Activated CD4-positive, alpha-beta T cell treated with anti-CD3 and anti-CD28 coated beads, Interleukin-2, amount 10 ng/mL, durations not matched to agents 7 days and 5 days (primary cell): ENCODE measurements at regions not wholly inside any gene's neighbourhood (a gene's known extent, or its start where the extent isn't known, plus 50 kb on each side); places are given as distances from the start of the nearest gene placed in this dataset.

Experiments
- CTCF ChIA-PET: fragments of 350-600 bp; sonication (Branson Sonifier 250); formaldehyde crosslinking; loops from one replicate; lab custom pipeline; 2021; ENCODE audit warnings: antibody characterized with exemption; lab: Charles Lee
- POLR2A ChIA-PET: fragments of 350-600 bp; sonication (Branson Sonifier 250); formaldehyde crosslinking; loops from one replicate; lab custom pipeline; 2021; ENCODE audit warnings: antibody characterized with exemption; lab: Charles Lee
- DNase-seq: peaks from one replicate; pipeline ENCODE4 v3.0.0-alpha.2; 2020
- H3K27ac Mint-ChIP-seq: one replicate; pipeline ENCODE4 v1.8.0; 2021; ENCODE audit warnings: mild to moderate bottlenecking, moderate library complexity, mixed read lengths
- H3K27me3 Mint-ChIP-seq: one replicate; pipeline ENCODE4 v1.8.0; 2021; ENCODE audit warnings: mixed read lengths
- H3K36me3 Mint-ChIP-seq: one replicate; pipeline ENCODE4 v1.8.0; 2021; ENCODE audit warnings: low read depth, mixed read lengths
- H3K4me1 Mint-ChIP-seq: one replicate; pipeline ENCODE4 v1.8.0; 2021; ENCODE audit warnings: mixed read lengths
- H3K4me3 Mint-ChIP-seq: one replicate; pipeline ENCODE4 v1.8.0; 2021; ENCODE audit warnings: mild to moderate bottlenecking, moderate library complexity, mixed read lengths
- H3K9me3 Mint-ChIP-seq: one replicate; pipeline ENCODE4 v1.8.0; 2021; ENCODE audit warnings: mixed read lengths

- Mint-ChIP-seq H3K9me3 (peaks cover 3% of the 10 kb centered on the region), H3K4me3 (no peak overlapping the region), H3K4me1 (peaks cover 5% of the 10 kb centered on the region), H3K36me3 (peaks cover 2% of the 10 kb centered on the region), H3K27me3 (peaks cover 2% of the 10 kb centered on the region), H3K27ac (no peak overlapping the region)
- no peak for DNase-seq
- POLR2A ChIA-PET, result no interaction called here
- CTCF ChIA-PET, result interaction anchor here (0.6 to 1.2 kb wide), 3 partner anchors 22 to 504 kb away, joined by 3 to 4 read pairs (median 3); no protein-coding TSS in a partner anchor
Measured at GRCh38 chr2:8215159-8215863, 466.5 kb upstream of the ID2 start.

- Mint-ChIP-seq H3K4me1 (peaks cover 5% of the 10 kb centered on the region), H3K27me3 (peaks cover 2% of the 10 kb centered on the region), H3K36me3 (peaks cover 2% of the 10 kb centered on the region), H3K27ac (no peak overlapping the region), H3K4me3 (no peak overlapping the region), H3K9me3 (peaks cover 3% of the 10 kb centered on the region)
- POLR2A ChIA-PET, result no interaction called here
- no peak for DNase-seq
- CTCF ChIA-PET, result no interaction called here
Measured at GRCh38 chr2:8215982-8216381, 465.9 kb upstream of the ID2 start.

- ChIA-PET CTCF (interaction anchor here (0.6 to 0.7 kb wide), 2 partner anchors 16 to 51 kb away, joined by 3 read pairs; no protein-coding TSS in a partner anchor), POLR2A (interaction anchor here (0.6 kb wide), 1 partner anchor 13 kb away, joined by 7 read pairs; no protein-coding TSS in a partner anchor)
- DNase-seq, result no peak
- H3K9me3 Mint-ChIP-seq, result peaks cover 3% of the 10 kb centered on the region
- H3K4me3 Mint-ChIP-seq, result no peak overlapping the region
- peaks cover 2% of the 10 kb centered on the region for H3K27me3 Mint-ChIP-seq
- H3K4me1 Mint-ChIP-seq, result peaks cover 5% of the 10 kb centered on the region
- peaks cover 2% of the 10 kb centered on the region for H3K36me3 Mint-ChIP-seq
- H3K27ac Mint-ChIP-seq, result no peak overlapping the region
Measured at GRCh38 chr2:8216397-8216796, 465.5 kb upstream of the ID2 start.

GRCh38 chr2:8217468-8218030, 464.3 kb upstream of the ID2 start:
- Mint-ChIP-seq H3K4me1 (peaks cover 2% of the 10 kb centered on the region), H3K9me3 (peaks cover 3% of the 10 kb centered on the region), H3K27me3 (peaks cover 2% of the 10 kb centered on the region), H3K27ac (no peak overlapping the region), H3K4me3 (no peak overlapping the region), H3K36me3 (no peaks in the 10 kb centered on the region)
- DNase-seq, result no peak
- CTCF ChIA-PET, result interaction anchor here (0.7 kb wide), 1 partner anchor 15 kb away, joined by 3 read pairs; no protein-coding TSS in a partner anchor
- POLR2A ChIA-PET, result no interaction called here

DNA sequence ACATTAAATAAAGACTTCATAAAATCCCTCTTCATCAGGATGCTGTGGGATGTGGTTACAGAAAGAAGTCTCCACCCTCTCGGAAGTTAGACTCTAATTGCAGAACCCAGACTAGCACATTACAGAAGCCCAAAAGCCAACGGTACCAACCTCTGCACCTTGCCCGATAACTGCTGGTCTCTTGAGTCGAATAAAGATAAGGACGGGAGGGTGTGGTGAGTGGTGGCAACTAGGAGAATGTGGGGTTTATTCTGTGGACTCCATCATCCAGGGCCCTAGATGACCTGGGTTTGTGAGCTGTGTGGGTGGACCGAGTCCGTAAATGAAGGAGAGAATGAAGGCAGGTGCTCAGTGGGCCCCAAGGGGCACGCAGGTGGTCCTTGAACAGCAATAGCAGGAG, 462.8 kb upstream of the ID2 start:
- Mint-ChIP-seq H3K27me3 (peaks cover 2% of the 10 kb centered on the region), H3K9me3 (no peaks in the 10 kb centered on the region), H3K36me3 (no peaks in the 10 kb centered on the region), H3K27ac (no peak overlapping the region), H3K4me3 (no peak overlapping the region), H3K4me1 (peaks cover 2% of the 10 kb centered on the region)
- no peak for DNase-seq
- ChIA-PET CTCF (interaction anchor here (1.1 to 1.2 kb wide), 2 partner anchors 20 to 41 kb away, joined by 3 read pairs; no protein-coding TSS in a partner anchor), POLR2A (no interaction called here)

- H3K9me3 Mint-ChIP-seq, result no peaks in the 10 kb centered on the region
- POLR2A ChIA-PET, result interaction anchor here (0.6 kb wide), 1 partner anchor 38 kb away, joined by 4 read pairs; no protein-coding TSS in a partner anchor
- CTCF ChIA-PET, result interaction anchor here (0.5 to 1.9 kb wide), 3 partner anchors 10 to 69 kb away, joined by 3 to 7 read pairs (median 3); no protein-coding TSS in a partner anchor
- H3K4me1 Mint-ChIP-seq, result no peaks in the 10 kb centered on the region
- H3K27me3 Mint-ChIP-seq, result peaks cover 2% of the 10 kb centered on the region
- no peak overlapping the region for H3K27ac Mint-ChIP-seq
- no peaks in the 10 kb centered on the region for H3K36me3 Mint-ChIP-seq
- no peak for DNase-seq
- no peak overlapping the region for H3K4me3 Mint-ChIP-seq
Measured at GRCh38 chr2:8219631-8220355, 462.1 kb upstream of the ID2 start.

DNA sequence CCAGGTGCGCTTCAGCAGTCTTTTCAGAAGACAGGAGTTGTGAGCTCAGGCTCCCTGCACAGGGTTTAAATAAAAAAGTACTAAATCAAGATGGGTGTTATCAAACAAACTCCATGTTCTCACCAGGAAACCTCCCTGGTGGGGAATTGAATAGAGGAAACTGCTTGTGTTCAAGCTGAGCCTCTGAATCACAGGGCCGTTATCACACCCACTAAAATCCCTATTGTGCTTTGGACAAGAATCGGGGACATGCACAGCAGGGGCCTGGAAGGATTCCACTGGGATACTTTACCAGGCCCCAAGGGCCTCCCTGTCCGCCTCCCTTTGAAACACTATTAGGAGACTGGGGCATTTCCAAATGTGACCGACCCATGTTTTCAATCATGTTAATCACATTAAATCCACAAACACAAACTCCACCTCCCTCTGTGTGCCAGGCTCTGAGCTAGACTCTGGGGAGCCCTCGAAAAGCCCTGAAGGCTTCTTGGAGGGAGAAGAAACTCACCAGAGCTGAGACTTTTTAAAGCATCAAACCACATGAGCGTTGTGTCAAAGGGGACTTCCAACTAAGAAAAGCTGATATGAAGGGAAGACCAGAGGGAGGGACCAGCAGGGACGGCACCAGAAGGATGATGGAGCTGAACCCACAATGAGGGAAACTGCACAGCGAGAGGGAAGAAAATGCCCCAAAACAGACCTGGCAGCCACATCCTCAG, 458.7 kb upstream of the ID2 start:
- no peaks in the 10 kb centered on the region for H3K4me1 Mint-ChIP-seq
- H3K27me3 Mint-ChIP-seq, result peaks cover 5% of the 10 kb centered on the region
- CTCF ChIA-PET, result no interaction called here
- H3K36me3 Mint-ChIP-seq, result no peaks in the 10 kb centered on the region
- POLR2A ChIA-PET, result no interaction called here
- H3K9me3 Mint-ChIP-seq, result no peaks in the 10 kb centered on the region
- no peak for DNase-seq
- no peak overlapping the region for H3K27ac Mint-ChIP-seq
- H3K4me3 Mint-ChIP-seq, result no peak overlapping the region

DNA sequence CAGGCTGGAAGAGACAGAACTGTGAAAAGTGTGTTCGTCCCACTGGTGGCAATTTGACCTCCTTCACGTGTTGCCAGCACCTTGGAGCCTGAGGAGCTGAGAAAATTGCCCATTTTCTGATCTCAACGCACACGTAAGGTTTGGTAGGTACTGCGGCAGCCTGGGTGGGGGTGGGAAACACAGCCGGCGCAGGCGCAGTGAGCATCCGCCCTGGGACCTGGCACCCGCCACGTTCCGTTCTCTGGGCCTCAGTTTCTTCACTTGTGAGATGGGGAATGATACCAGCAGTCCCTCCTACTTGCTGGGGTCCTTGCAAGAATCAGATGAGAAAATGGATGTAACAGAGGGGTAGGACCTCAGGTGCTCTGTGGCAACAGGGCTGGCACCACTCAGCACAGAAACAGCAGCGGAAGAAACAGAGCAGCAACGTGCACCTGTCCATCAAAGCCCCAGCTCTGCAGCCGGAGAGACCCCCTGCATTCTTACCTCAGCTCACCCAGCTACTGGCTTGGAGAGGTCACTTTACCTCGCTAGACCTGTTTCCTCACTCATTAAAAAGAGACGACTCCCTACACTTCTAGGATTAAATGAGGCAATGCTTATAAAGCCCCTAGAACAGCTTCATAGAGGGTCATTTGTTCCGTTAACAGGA, 458.0 kb upstream of the ID2 start:
- Mint-ChIP-seq H3K36me3 (no peaks in the 10 kb centered on the region), H3K4me1 (no peaks in the 10 kb centered on the region), H3K27me3 (peaks cover 3% of the 10 kb centered on the region), H3K27ac (no peak overlapping the region), H3K4me3 (no peak overlapping the region), H3K9me3 (no peaks in the 10 kb centered on the region)
- CTCF ChIA-PET, result no interaction called here
- no peak for DNase-seq
- POLR2A ChIA-PET, result no interaction called here

- Mint-ChIP-seq H3K36me3 (no peaks in the 10 kb centered on the region), H3K9me3 (no peaks in the 10 kb centered on the region), H3K4me3 (no peak overlapping the region), H3K27me3 (peaks cover 3% of the 10 kb centered on the region), H3K4me1 (peaks cover 5% of the 10 kb centered on the region), H3K27ac (no peak overlapping the region)
- CTCF ChIA-PET, result no interaction called here
- POLR2A ChIA-PET, result no interaction called here
- DNase-seq, result no peak
Measured at GRCh38 chr2:8224347-8225190, 457.3 kb upstream of the ID2 start.

GRCh38 chr2:8225266-8225665, 456.6 kb upstream of the ID2 start:
- no peak for DNase-seq
- no peak overlapping the region for H3K27ac Mint-ChIP-seq
- ChIA-PET CTCF (interaction anchor here (1.1 kb wide), 1 partner anchor 14 kb away, joined by 3 read pairs; no protein-coding TSS in a partner anchor), POLR2A (no interaction called here)
- H3K4me3 Mint-ChIP-seq, result no peak overlapping the region
- H3K27me3 Mint-ChIP-seq, result peaks cover 3% of the 10 kb centered on the region
- no peaks in the 10 kb centered on the region for H3K36me3 Mint-ChIP-seq
- peaks cover 10% of the 10 kb centered on the region for H3K4me1 Mint-ChIP-seq
- no peaks in the 10 kb centered on the region for H3K9me3 Mint-ChIP-seq

DNA sequence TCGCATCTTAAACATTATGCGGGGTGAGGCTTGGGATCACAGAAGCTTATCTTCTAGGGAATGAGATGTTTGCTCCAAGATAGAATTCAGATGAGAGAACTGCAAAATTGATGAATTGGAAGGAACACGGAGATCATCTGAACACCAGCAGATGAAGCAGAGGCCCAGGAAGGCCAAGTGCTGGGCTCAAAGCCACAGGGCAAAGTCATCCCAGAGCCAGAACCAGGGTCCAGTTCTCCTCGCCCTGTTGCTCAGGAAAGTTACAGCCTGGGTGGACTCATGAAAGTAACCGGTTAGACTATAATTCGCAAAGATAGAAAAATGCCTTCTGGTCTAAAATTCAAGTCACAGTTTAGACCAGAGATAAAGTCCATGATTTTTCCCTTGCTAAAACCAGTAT, 456.1 kb upstream of the ID2 start:
- CTCF ChIA-PET, result interaction anchor here (1.1 kb wide), 1 partner anchor 14 kb away, joined by 3 read pairs; no protein-coding TSS in a partner anchor
- H3K36me3 Mint-ChIP-seq, result no peaks in the 10 kb centered on the region
- peaks cover 13% of the 10 kb centered on the region for H3K4me1 Mint-ChIP-seq
- H3K27ac Mint-ChIP-seq, result no peak overlapping the region
- POLR2A ChIA-PET, result no interaction called here
- peaks cover 3% of the 10 kb centered on the region for H3K27me3 Mint-ChIP-seq
- no peak for DNase-seq
- no peak overlapping the region for H3K4me3 Mint-ChIP-seq
- peaks cover 4% of the 10 kb centered on the region for H3K9me3 Mint-ChIP-seq
